Cardiac septum (tissue), 1 donor: ENCODE measurements at regions not wholly inside any gene's neighbourhood (a gene's known extent, or its start where the extent isn't known, plus 50 kb on each side); places are given as distances from the start of the nearest gene placed in this dataset.
"Not testable (repeated sequence)": the region's sequence is repeated elsewhere in the genome, so short reads cannot be mapped to it uniquely, and the experiment has no call there.

ENCODE experiments used
- DNase-seq: peaks from one replicate; pipeline ENCODE4 v3.0.0-alpha.2; 2020; ENCODE audit warnings: low spot score
- intact Hi-C: fragments of 100-400 bp; cut with DNase I; formaldehyde crosslinking; loops from one replicate; pipeline ENCODE4 v1.14.0; 2022
- donor health status: DM: no; HTN: no; CAD: no.

- intact Hi-C loops, result no loop called here
- no peak for DNase-seq
Observed at GRCh38 chr18:64806691-64807090, 657.8 kb upstream of the LINC00305 start.

DNA sequence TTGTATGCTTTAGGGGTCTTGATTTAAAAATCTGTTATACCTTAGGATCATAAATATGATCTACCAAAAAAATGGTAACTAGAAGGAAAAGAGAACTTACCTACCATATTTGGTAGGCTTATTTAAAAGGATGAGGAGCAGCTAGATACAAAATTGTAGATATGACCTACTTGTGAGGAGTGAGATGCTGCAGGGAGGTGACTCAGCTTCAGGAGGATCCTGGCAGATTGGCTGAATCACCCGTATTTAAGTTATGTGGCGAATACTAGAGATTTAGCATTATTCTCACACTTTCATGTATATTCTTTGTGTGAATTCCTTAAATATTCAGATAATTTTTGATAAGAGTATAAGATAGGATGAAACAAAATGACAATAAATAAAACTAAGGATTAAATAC, 657.3 kb upstream of the LINC00305 start:
- intact Hi-C loops, result no loop called here
- no peak for DNase-seq

GRCh38 chr18:64803471-64803870, 654.6 kb upstream of the LINC00305 start:
- no peak for DNase-seq
- intact Hi-C loops, result no loop called here

DNA sequence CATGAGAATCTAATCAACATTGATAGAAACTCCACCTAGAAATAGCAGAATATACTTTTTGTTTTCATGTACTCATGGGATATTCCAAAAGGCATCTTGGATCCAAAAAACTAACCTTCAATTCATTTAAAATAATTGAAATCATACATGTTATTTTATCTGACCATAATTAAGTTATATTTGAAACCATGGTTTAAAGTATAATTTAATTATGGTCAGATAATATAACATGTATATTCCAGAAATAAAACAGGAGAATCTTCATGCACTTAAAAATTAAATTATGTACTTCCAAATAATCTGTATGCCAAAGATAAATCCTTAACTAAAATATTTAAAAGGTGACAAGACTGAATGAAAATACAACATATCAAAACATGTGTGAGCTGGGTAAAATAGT, 651.3 kb upstream of the LINC00305 start:
- intact Hi-C loops, result no loop called here
- no peak for DNase-seq

DNA sequence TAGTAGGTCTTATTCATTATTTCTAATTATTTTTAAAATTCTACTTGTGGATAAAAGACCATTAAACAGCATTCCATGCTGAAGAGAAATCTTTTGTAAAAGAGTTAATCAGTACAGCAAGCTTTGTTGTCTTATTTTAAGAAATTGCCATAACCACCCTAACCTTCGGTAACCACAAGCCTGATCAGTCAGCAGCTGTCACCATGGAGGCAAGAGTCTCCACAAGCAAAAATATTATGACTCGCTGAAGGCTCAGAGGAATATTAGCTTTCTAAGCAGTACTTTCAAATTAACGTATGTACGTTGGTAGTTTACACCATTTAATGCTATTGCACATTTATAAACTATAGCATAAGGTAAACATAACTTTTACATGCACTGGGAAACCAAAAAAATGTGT, 650.5 kb upstream of the LINC00305 start:
- no peak for DNase-seq
- intact Hi-C loops, result no loop called here

DNA sequence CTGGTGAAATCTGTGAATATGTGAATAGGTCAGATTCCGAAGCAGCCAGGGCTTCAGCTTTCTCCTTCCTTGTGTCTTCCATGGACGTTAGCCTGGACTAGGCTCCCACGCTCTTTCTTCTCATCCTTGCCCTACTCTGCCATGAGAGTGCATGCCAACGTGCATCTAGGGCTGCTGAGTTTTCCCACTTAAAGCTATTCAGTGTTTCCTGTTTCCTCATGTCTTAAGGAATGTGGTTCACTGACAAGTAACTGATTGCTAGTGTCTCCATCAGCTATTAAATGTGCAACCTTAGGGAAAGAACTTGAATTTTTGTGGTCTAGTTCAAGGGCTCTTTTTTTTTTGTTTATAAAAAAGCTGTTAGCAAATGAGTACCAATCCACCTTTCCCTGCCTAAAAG, 642.3 kb upstream of the LINC00305 start:
- intact Hi-C loops, result no loop called here
- DNase-seq, result no peak

- no peak for DNase-seq
- intact Hi-C loops, result no loop called here
Observed at GRCh38 chr18:64785686-64786085, 636.8 kb upstream of the LINC00305 start.

DNA sequence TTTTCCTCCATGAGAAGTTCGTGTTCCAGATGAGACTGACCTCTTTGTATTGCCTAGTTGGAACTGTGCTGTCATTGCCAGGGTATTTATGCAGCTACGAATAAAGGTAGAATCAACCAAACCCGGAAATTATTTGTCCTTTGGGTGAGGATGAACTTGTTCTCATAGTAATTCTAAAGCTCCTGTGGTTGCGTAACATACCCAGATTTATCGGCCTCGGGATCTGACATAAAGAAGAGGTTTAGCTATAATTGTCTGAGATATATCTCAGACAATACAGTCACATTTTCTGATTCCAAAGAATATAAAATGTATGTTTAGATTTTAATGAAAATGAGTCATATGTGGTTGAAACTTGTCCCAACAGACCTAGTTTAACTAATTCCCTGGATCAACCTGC, 628.7 kb upstream of the LINC00305 start:
- no peak for DNase-seq
- intact Hi-C loops, result no loop called here

- no peak for DNase-seq
- intact Hi-C loops, result no loop called here
Observed at GRCh38 chr18:64765908-64766307, 617.0 kb upstream of the LINC00305 start.

DNA sequence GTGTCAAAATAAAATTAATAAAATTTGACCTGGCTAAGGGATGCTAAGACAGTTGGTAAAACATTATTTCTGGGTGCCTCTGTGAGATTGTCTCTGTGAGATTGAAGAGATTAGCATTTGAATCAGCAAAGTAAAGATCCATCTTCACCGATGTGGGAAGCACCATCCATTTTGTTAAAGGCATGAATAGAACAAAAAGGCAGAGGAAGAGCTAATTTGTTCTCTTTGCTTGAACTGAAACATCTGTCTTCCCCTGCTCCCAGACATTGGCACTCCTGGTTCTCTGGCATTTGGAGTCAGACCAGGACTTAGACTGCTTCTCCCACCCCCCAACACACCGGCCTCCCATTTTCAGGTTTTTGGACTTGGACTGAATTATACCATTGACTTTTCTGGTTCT, 603.8 kb upstream of the LINC00305 start:
- DNase-seq, result no peak
- intact Hi-C loops, result no loop called here

DNA sequence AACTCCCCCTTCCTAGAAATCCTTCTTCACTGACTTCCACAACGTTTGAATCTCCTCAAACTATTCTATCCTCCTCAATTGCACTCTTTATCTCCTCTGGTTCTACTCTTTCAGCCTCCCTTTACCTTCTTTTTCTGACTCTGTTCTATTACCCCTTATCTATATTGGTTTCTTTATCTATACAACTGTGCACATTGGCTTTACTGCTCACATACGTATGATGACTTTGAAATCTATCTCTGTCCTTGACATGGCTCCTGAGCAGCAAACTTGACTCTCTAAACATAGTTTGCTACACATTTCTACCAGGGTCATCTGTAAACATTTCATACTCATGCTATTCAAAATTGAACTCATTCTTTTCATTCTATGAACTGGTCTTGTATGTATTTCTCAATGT, 601.0 kb upstream of the LINC00305 start:
- intact Hi-C loops, result no loop called here
- DNase-seq, result no peak

DNA sequence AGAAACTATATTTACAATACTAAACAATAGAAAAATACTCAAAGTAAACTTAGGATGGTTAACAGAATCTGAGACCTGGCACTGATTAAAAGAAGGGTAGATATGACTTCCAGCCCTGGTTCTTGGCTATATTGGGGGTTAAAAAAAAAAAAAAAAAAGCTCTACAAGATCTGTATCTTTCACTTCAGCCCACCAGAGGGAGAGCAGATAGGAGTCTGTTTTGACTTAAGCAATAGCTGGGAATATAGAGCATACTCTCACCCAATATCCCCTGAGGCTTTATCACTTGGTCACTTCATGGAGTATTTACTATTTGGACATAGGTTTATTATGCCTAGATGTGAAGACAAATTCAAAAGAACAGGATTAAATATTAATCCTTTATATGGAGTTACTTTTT, 598.9 kb upstream of the LINC00305 start:
- DNase-seq, result no peak

GRCh38 chr18:64742898-64743297, 594.0 kb upstream of the LINC00305 start:
- intact Hi-C loops, result no loop called here
- DNase-seq, result no peak

More for the DNA sequence above, 598.9 kb upstream of the LINC00305 start:
- intact Hi-C loops, result no loop called here

- intact Hi-C loops, result no loop called here
- no peak for DNase-seq
Observed at GRCh38 chr18:64734063-64734462, 585.2 kb upstream of the LINC00305 start.

- intact Hi-C loops, DNase-seq: not testable (repeated sequence)
Observed at GRCh38 chr18:64725657-64726056, 576.8 kb upstream of the LINC00305 start.

- intact Hi-C loops, result no loop called here
- no peak for DNase-seq
Observed at GRCh38 chr18:64720781-64721464, 572.0 kb upstream of the LINC00305 start.

- intact Hi-C loops, result no loop called here
- DNase-seq, result no peak
Observed at GRCh38 chr18:64718808-64719207, 569.9 kb upstream of the LINC00305 start.

DNA sequence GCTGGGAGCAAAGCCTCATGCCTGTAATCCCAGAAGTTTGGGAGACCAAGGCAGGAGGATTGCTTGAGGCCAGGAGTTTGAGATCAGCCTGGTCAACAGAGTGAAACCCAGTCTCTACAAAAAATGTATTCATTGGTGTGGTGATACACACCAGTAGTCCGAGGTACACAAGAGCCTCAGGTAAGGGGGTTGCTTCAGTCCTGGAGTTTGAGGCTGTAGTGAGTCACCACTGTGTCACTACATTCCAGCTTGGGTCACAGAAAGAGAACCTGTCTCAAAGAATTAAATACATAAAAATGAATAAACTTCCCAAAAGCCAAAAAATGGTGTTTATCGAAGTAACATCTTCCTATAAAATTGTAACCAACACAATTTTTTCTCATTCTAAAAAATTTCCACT, 568.1 kb upstream of the LINC00305 start:
- DNase-seq, result no peak
- intact Hi-C loops, result no loop called here

GRCh38 chr18:64714086-64714485, 565.2 kb upstream of the LINC00305 start:
- intact Hi-C loops, result no loop called here

DNA sequence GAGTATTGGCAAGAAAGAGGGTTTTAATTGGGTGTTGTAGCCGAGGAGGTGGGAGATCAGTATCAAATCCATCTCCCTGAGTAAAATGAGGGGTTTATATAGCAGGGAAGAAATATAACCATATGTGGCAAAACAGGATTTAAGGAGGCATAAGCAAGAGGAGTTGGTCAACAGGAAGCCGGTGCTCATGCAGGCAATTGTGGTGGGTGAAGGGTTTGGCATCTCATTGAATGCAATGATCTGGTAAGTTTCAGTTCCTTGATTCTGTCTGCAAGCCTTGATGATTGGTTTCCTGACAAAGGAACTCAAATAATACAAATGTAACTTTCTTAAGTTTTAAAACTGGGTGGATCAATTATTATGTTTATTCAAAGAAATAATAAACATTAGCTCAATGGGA, 564.4 kb upstream of the LINC00305 start:
- DNase-seq, result no peak

More at GRCh38 chr18:64714086-64714485, 565.2 kb upstream of the LINC00305 start:
- no peak for DNase-seq

DNA sequence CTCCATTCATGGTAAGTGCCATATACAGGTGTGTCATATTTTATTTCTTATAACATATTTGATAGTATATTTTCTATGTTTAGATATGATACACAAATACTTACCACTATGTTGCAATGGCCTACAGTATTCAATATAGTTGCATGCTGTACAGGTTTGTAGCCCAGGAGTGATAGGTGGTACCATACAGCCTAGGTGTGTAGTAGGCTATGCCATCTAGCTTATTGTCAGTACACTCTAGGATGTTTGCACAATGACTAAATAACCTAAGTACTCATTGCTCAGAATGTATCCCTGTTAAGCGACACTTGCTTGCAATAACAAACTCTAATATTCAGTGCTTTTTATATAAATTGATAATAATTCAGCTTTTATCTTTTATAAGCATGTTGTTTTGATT, 563.1 kb upstream of the LINC00305 start:
- intact Hi-C loops, result no loop called here
- no peak for DNase-seq

More for the DNA sequence above, 564.4 kb upstream of the LINC00305 start:
- intact Hi-C loops, result no loop called here
